ENCODE measurements at regions not wholly inside any gene's neighbourhood (a gene's known extent, or its start where the extent isn't known, plus 50 kb on each side); places are given as distances from the start of the nearest gene placed in this dataset.

DNA sequence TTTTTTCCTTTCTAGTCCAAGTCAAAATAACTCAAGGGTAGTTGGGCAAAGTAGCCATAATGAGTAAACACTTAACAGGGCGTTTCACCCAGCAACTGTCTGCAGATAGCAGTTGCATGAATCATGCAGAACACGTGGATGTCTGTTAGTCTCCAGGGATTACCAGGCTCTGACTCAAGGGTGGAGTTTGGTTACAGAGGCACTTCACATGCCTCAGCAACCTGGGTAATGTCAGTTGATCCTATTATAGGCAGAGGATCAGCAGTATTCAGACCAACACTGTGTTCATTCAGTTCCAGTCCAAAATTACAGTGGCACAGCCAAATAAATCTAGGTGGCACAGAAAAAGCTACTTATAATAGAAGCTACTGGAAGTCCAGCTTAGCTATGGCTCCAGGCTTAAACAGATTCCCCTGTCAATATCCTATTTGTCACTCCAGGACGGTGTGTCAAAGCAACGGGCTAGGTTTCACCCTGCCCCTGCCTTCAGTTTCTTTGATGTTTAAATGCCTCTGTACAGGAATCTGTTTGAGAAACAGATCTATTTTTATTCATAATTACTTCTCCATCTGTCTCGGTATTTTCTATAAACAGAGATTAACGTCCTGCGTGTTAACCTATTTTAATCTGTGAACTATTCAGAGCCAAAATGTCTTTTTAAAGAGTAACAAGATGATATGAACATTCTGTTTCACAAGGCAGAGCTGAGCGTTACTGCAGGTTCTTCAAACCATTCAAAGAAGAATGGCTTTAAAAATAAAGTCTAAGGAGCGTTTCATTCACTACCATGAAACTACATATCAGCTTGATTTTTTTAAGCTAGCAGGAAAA, 162.6 kb upstream of the AKR1E2 start:
- no peaks in the 10 kb centered on the region for H3K27me3 Mint-ChIP-seq (ENCODE audit: insufficient read depth, unreplicated experiment)
- intact Hi-C loops (cut with micrococcal nuclease), result no loop called here
- TF ChIP-seq, protein P1, sequence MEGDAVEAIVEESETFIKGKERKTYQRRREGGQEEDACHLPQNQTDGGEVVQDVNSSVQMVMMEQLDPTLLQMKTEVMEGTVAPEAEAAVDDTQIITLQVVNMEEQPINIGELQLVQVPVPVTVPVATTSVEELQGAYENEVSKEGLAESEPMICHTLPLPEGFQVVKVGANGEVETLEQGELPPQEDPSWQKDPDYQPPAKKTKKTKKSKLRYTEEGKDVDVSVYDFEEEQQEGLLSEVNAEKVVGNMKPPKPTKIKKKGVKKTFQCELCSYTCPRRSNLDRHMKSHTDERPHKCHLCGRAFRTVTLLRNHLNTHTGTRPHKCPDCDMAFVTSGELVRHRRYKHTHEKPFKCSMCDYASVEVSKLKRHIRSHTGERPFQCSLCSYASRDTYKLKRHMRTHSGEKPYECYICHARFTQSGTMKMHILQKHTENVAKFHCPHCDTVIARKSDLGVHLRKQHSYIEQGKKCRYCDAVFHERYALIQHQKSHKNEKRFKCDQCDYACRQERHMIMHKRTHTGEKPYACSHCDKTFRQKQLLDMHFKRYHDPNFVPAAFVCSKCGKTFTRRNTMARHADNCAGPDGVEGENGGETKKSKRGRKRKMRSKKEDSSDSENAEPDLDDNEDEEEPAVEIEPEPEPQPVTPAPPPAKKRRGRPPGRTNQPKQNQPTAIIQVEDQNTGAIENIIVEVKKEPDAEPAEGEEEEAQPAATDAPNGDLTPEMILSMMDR (IDR thresholded peaks at IDR 0.05; ENCODE audit: unreplicated experiment), result no peak

GRCh38 chr10:4662576-4663161, 163.3 kb upstream of the AKR1E2 start:
- H3K36me3 Mint-ChIP-seq (ENCODE audit: insufficient read depth, unreplicated experiment), result no peaks in the 10 kb centered on the region
- CTCF ChIA-PET, result interaction anchor here (1.4 to 1.6 kb wide), 3 partner anchors 102 to 106 kb away, joined by 5 to 7 read pairs (median 5); no protein-coding TSS in a partner anchor
- H3K27ac Mint-ChIP-seq (ENCODE audit: low read depth, unreplicated experiment), result peak overlapping the region; percentile 100
- H3K9me3 Mint-ChIP-seq (ENCODE audit: unreplicated experiment), result peaks cover 8% of the 10 kb centered on the region
- intact Hi-C loops (cut with micrococcal nuclease), result no loop called here
- TF ChIP-seq, protein P1 (IDR thresholded peaks at IDR 0.05; ENCODE audit: unreplicated experiment), result no peak
- BruUV-seq (replicated peaks), result TSS peak; percentile 95
- H3K4me1 Mint-ChIP-seq (ENCODE audit: insufficient read depth, unreplicated experiment), result peaks cover 28% of the 10 kb centered on the region
- POLR2A ChIA-PET, result interaction anchor here (0.6 to 4.9 kb wide), 23 partner anchors 10 to 1437 kb away, joined by 3 to 103 read pairs (median 8); partner anchors contain the start of gene KLF6
- peak; percentile 30 for DNase-seq (ENCODE audit: unreplicated experiment)
- H3K4me3 Mint-ChIP-seq (ENCODE audit: unreplicated experiment), result peak overlapping the region; percentile 66
- no peaks in the 10 kb centered on the region for H3K27me3 Mint-ChIP-seq (ENCODE audit: insufficient read depth, unreplicated experiment)

More for the DNA sequence above, 162.6 kb upstream of the AKR1E2 start:
- peak; percentile 99 for DNase-seq (ENCODE audit: unreplicated experiment)
- CTCF ChIA-PET, result interaction anchor here (0.6 to 1.6 kb wide), 5 partner anchors 14 to 138 kb away, joined by 3 to 7 read pairs (median 5); no protein-coding TSS in a partner anchor
- Mint-ChIP-seq H3K4me1 (ENCODE audit: insufficient read depth, unreplicated experiment) (peaks cover 28% of the 10 kb centered on the region), H3K9me3 (ENCODE audit: unreplicated experiment) (peaks cover 8% of the 10 kb centered on the region), H3K27ac (ENCODE audit: low read depth, unreplicated experiment) (peak overlapping the region; percentile 100), H3K36me3 (ENCODE audit: insufficient read depth, unreplicated experiment) (no peaks in the 10 kb centered on the region), H3K4me3 (ENCODE audit: unreplicated experiment) (peak overlapping the region; percentile 66)
- BruUV-seq (replicated peaks), result TSS peak; percentile 98
- POLR2A ChIA-PET, result interaction anchor here (0.6 to 4.9 kb wide), 35 partner anchors 9 to 1437 kb away, joined by 3 to 103 read pairs (median 5); partner anchors contain the start of gene KLF6

- TF ChIP-seq, protein P1 (IDR thresholded peaks at IDR 0.05; ENCODE audit: unreplicated experiment), result no peak
- Mint-ChIP-seq H3K27me3 (ENCODE audit: insufficient read depth, unreplicated experiment) (no peaks in the 10 kb centered on the region), H3K36me3 (ENCODE audit: insufficient read depth, unreplicated experiment) (no peaks in the 10 kb centered on the region), H3K27ac (ENCODE audit: low read depth, unreplicated experiment) (peak overlapping the region; percentile 100), H3K4me3 (ENCODE audit: unreplicated experiment) (peak overlapping the region; percentile 19), H3K9me3 (ENCODE audit: unreplicated experiment) (peaks cover 8% of the 10 kb centered on the region), H3K4me1 (ENCODE audit: insufficient read depth, unreplicated experiment) (peaks cover 28% of the 10 kb centered on the region)
- ChIA-PET POLR2A (interaction anchor here (0.6 to 4.9 kb wide), 2 partner anchors 820 to 878 kb away, joined by 4 to 69 read pairs; partner anchors contain the start of gene KLF6), CTCF (no interaction called here)
- intact Hi-C loops (cut with micrococcal nuclease), result no loop called here
- no peak for DNase-seq (ENCODE audit: unreplicated experiment)
- no TSS peak for BruUV-seq (replicated peaks)
Observed at GRCh38 chr10:4661511-4662255, 164.3 kb upstream of the AKR1E2 start.
